COLO668 (cell line): ENCODE measurements at regions not wholly inside any gene's neighbourhood (a gene's known extent, or its start where the extent isn't known, plus 50 kb on each side); places are given as distances from the start of the nearest gene placed in this dataset.
"Not testable (repeated sequence)": the region's sequence is repeated elsewhere in the genome, so short reads cannot be mapped to it uniquely, and the experiment has no call there.

ENCODE experiments used
- DNase-seq: peaks from one replicate; lab custom pipeline; 2025; ENCODE audit not compliant: unreplicated experiment; lab: John Stamatoyannopoulos, UW

GRCh38 chr16:63684149-63685101 lies 1437.4 kb downstream of the CDH11 start:
- no peak for DNase-seq

- no peak for DNase-seq
Observed at GRCh38 chr16:63682844-63683243, 1439.0 kb downstream of the CDH11 start.

GRCh38 chr16:63672493-63672892 lies 1449.4 kb downstream of the CDH11 start:
- no peak for DNase-seq

- no peak for DNase-seq
Observed at GRCh38 chr16:63663155-63663554, 1458.7 kb downstream of the CDH11 start.

- DNase-seq: no peak
Observed at GRCh38 chr16:63655846-63656245, 1466.0 kb downstream of the CDH11 start.

- DNase-seq: no peak
Observed at GRCh38 chr16:63653044-63653839, 1468.6 kb downstream of the CDH11 start.

- no peak for DNase-seq
Observed at GRCh38 chr16:63652091-63652490, 1469.8 kb downstream of the CDH11 start.

GRCh38 chr16:63650550-63650949 lies 1471.3 kb downstream of the CDH11 start:
- DNase-seq: no peak

- DNase-seq: not testable (repeated sequence)
Observed at GRCh38 chr16:63633706-63634445, 1488.0 kb downstream of the CDH11 start.

- no peak for DNase-seq
Observed at GRCh38 chr16:63629272-63629671, 1492.6 kb downstream of the CDH11 start.

- DNase-seq: no peak
Observed at GRCh38 chr16:63628812-63629211, 1493.1 kb downstream of the CDH11 start.

- DNase-seq: no peak
Observed at GRCh38 chr16:63625126-63625525, 1496.7 kb downstream of the CDH11 start.

- DNase-seq: no peak
Observed at GRCh38 chr16:63623551-63624039, 1498.3 kb downstream of the CDH11 start.

- DNase-seq: no peak
Observed at GRCh38 chr16:63618896-63619485, 1502.9 kb downstream of the CDH11 start.

- no peak for DNase-seq
Observed at GRCh38 chr16:63617990-63618763, 1503.7 kb downstream of the CDH11 start.

- DNase-seq: peak; percentile 11
Observed at GRCh38 chr16:63617047-63617989, 1504.5 kb downstream of the CDH11 start.

- DNase-seq: no peak
Observed at GRCh38 chr16:63614429-63614828, 1507.4 kb downstream of the CDH11 start.

GRCh38 chr16:63613701-63614100 lies 1508.2 kb downstream of the CDH11 start:
- DNase-seq: no peak
